Heart left ventricle (tissue), 16 donors: ENCODE measurements at regions not wholly inside any gene's neighbourhood (a gene's known extent, or its start where the extent isn't known, plus 50 kb on each side); places are given as distances from the start of the nearest gene placed in this dataset.
"Not testable (repeated sequence)": the region's sequence is repeated elsewhere in the genome, so short reads cannot be mapped to it uniquely, and the experiment has no call there.

Experiments used
- ATAC-seq, 4 donors: fragments of 200-7000 bp; cut with Tn5 transposase; one replicate each; pipeline ENCODE4 v1.9.1; 2020 to 2022; ENCODE audit warnings: moderate library complexity in 4 of 4, mild to moderate bottlenecking in 3 of 4, moderate number of reproducible peaks in 1 of 4
- DNase-seq, 5 donors: peaks; one replicate each; pipeline ENCODE4 v3.0.0-alpha.2; 2020
- H3K27ac ChIP-seq, 12 donors: fragments of 200-600 bp; sonication (generic) in 4 of 12; one replicate each; pipeline versions ENCODE4 v1.5.0 to v1.8.0; 2016 to 2022; ENCODE audit warnings: mild to moderate bottlenecking in 2 of 12
- H3K27me3 ChIP-seq, 9 donors: fragments of 200-600 bp; sonication (generic) in 2 of 9; one replicate each; pipeline versions ENCODE4 v1.5.1 to v1.8.0; 2016 to 2022; ENCODE audit warnings: mild to moderate bottlenecking in 3 of 9
- H3K36me3 ChIP-seq, 9 donors: fragments of 200-600 bp; sonication (generic) in 2 of 9; one replicate each; pipeline versions ENCODE4 v1.5.0 to v1.8.0; 2018 to 2022; ENCODE audit warnings: mild to moderate bottlenecking in 2 of 9
- H3K4me1 ChIP-seq, 12 donors: fragments of 200-600 bp; sonication (generic) in 4 of 12; one replicate each; pipeline versions ENCODE4 v1.5.0 to v1.8.0; 2016 to 2022; ENCODE audit warnings: mild to moderate bottlenecking in 3 of 12
- H3K4me3 ChIP-seq, 12 donors: fragments of 200-600 bp; sonication (generic) in 4 of 12; one replicate each; pipeline versions ENCODE4 v1.5.0 to v1.8.0; 2017 to 2022; ENCODE audit warnings: mild to moderate bottlenecking in 9 of 12, moderate library complexity in 4 of 12
- H3K9me3 ChIP-seq, 12 donors: fragments of 200-600 bp; sonication (generic) in 4 of 12; one replicate each; pipeline versions ENCODE4 v1.5.0 to v1.8.0; 2016 to 2022; ENCODE audit warnings: mild to moderate bottlenecking in 1 of 12
- POLR2A ChIP-seq, 2 donors: fragments of 450-650 bp; IDR thresholded peaks; one replicate each; pipeline ENCODE4 v1.6.1; 2017; ENCODE audit warnings: antibody characterized with exemption in 2 of 2, mild to moderate bottlenecking in 2 of 2, moderate library complexity in 2 of 2
- WGBS, 4 donors: extraction: QIAGEN DNeasy Blood & Tissue Kit in 2 of 4; methylation state at CpG; one replicate each; pipeline versions ENCODE4 v1.1.5 to v1.1.7; 2013 to 2018; 5-methylcytosine and 5-hydroxymethylcytosine counted together
- intact Hi-C, 10 donors: fragments of 100-400 bp; cut with DNase I; formaldehyde crosslinking; loops; one replicate each; pipeline versions ENCODE4 v1.11.1 to v1.14.2; 2022
- TF ChIP-seq, protein P1 (sequence below), 12 donors: fragments of 200-600 bp; sonication (generic) in 4 of 12; IDR thresholded peaks; one replicate each; pipeline versions ENCODE4 v1.5.0 to v1.8.0; 2018 to 2022; ENCODE audit warnings: antibody characterized with exemption in 12 of 12, mild to moderate bottlenecking in 5 of 12
- donor health status: ischemic (EF 13 %, LVEDD 7.1; RV severe dilation, severe dysfunction).
- donor health status: healthy with polysubstance abuse.
- donor health status: DM: no; HTN: yes; CAD: no.
- donor health status: DM: no; HTN: no; CAD: no.
- donor health status: ischemic (EF 25% LVEDD 6.9; RV normal size, moderate dysfunction).
- donor health status: ischemic (EF 25% LVEDD 5.7; RV mildly dilated, moderate dysfunction).
- donor health status: healthy.
- donor health status: DM: yes; HTN: yes; CAD: no.
- donor health status: ischemic (EF 35%, LVEDD 5.7; RV mildly dilated, moderate dysfunction).
- donor health status: nonischemic (EF 11% LVEDD 7.7; RV severe dilation, severe dysfunction).
- donor health status: DM: yes; HTN: yes; CAD: no.
- donor health status: PGD.
- donor health status: ischemic (EF 29% LVEDD 5.4; RV normal size, mild dysfunction).
- donor health status: nonischemic (EF 23%, LVEDD 6.1; RV moderate dilation, normal function).

DNA sequence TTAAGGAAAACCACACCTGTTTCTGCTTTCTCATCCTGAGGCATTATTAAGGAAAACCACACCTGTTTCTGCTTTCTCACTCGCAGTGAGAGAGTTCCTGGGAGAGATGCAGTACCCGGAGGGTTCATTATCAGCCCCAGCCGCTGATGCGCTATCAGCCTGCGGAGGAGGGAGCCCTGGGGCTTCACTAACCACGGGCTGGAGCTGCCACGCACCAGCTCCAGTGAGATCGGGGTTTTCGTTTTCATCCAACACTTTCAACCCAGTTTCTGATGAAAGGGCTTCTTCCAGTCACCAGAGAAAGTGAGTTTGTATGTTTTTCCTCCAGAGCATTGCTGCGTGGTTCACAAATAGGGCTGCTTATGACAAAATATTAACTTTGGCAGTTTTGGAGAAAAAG lies 93.2 kb upstream of the PRKX start:
- no peak overlapping the region for H3K27ac ChIP-seq
- H3K36me3 ChIP-seq, result no peaks in the 10 kb centered on the region
- no peaks in the 10 kb centered on the region for H3K9me3 ChIP-seq
- DNase-seq (no peak), ATAC-seq (no peak)
- WGBS, 4 donors, result 23 to 24% (median 24%) methylated on average over 10 of the region's 10 CpGs
- TF ChIP-seq, protein P1, sequence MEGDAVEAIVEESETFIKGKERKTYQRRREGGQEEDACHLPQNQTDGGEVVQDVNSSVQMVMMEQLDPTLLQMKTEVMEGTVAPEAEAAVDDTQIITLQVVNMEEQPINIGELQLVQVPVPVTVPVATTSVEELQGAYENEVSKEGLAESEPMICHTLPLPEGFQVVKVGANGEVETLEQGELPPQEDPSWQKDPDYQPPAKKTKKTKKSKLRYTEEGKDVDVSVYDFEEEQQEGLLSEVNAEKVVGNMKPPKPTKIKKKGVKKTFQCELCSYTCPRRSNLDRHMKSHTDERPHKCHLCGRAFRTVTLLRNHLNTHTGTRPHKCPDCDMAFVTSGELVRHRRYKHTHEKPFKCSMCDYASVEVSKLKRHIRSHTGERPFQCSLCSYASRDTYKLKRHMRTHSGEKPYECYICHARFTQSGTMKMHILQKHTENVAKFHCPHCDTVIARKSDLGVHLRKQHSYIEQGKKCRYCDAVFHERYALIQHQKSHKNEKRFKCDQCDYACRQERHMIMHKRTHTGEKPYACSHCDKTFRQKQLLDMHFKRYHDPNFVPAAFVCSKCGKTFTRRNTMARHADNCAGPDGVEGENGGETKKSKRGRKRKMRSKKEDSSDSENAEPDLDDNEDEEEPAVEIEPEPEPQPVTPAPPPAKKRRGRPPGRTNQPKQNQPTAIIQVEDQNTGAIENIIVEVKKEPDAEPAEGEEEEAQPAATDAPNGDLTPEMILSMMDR (IDR thresholded peaks at IDR 0.05), result no peak
- no peak for TF ChIP-seq POLR2A (IDR thresholded peaks at IDR 0.05)
- intact Hi-C loops, result loop anchor here in 3 of 10 donors (5.0 kb wide), 2 partner anchors 149 to 154 kb away; no protein-coding TSS in a partner anchor
- peaks cover 0 to 31% (median 0%) of the 10 kb centered on the region in 9 donors for H3K27me3 ChIP-seq
- no peaks in the 10 kb centered on the region for H3K4me1 ChIP-seq
- H3K4me3 ChIP-seq, result no peak overlapping the region

GRCh38 chrX:3803713-3804112 lies 90.3 kb upstream of the PRKX start:
- DNase-seq (no peak), ATAC-seq (no peak)
- Histone ChIP-seq H3K4me1 (no peaks in the 10 kb centered on the region), H3K27ac (no peak overlapping the region), H3K9me3 (no peaks in the 10 kb centered on the region), H3K36me3 (no peaks in the 10 kb centered on the region), H3K27me3 (peaks cover 0 to 31% (median 0%) of the 10 kb centered on the region in 9 donors), H3K4me3 (no peak overlapping the region)
- intact Hi-C loops, result no loop called here
- TF ChIP-seq POLR2A (IDR thresholded peaks at IDR 0.05), result no peak
- TF ChIP-seq, protein P1 (IDR thresholded peaks at IDR 0.05), result no peak
- 47 to 73% (median 61%) methylated on average over 4 of the region's 4 CpGs for WGBS, 4 donors

DNA sequence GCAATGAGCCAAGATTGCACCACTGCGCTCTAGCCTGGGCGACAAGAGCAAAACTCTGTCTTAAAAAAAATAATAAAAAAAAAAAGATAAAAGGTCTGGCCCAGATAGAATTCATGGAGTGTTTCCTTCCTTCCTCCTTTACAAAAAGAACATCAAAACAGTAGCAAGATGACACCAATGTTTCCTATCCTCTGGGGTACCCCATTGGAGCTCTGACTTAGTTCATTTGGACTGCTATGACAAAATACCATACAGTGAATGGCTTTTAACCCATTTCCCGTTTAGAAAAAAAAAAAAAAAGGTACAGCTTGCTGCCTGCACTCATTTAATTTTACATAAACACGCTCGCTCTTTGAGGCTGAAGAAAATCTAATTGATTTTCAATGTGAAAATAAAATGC lies 89.9 kb upstream of the PRKX start:
- ATAC-seq, result no peak
- Histone ChIP-seq H3K4me1 (no peaks in the 10 kb centered on the region), H3K27me3 (peaks cover 0 to 31% (median 0%) of the 10 kb centered on the region in 9 donors), H3K27ac (no peak overlapping the region), H3K36me3 (no peaks in the 10 kb centered on the region), H3K9me3 (no peaks in the 10 kb centered on the region), H3K4me3 (no peak overlapping the region)
- no peak for DNase-seq
- intact Hi-C loops, result no loop called here
- TF ChIP-seq, protein P1 (IDR thresholded peaks at IDR 0.05), result no peak
- TF ChIP-seq POLR2A (IDR thresholded peaks at IDR 0.05), result no peak
- 68 to 79% (median 73%) methylated on average over 5 of the region's 5 CpGs for WGBS, 4 donors

DNA sequence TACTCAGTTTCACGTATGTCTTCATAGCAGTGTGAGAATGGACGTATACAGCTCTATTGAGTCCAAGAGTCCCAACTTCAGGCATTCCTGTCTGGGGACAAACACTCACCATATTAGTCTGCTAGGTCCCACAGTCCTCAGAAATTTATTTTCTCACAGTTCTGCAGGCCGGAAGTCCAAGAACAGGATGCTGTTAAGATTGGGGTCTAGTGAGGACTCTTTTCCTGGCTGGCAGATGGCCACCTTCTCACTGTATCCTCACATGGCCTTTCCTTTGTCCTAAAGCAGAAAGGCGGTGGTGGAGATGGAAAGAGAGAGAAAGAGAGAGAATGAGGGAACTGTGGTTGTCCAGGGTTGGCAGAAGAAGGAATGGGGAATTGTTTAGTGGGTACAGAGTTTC lies 82.0 kb upstream of the PRKX start:
- peak overlapping the region in 3 of 12 donors; percentile 42 to 54 (median 52) for H3K27ac ChIP-seq
- H3K9me3 ChIP-seq, DNase-seq, H3K36me3 ChIP-seq, H3K27me3 ChIP-seq, intact Hi-C loops, H3K4me3 ChIP-seq, H3K4me1 ChIP-seq: not testable (repeated sequence)
- whole genome bisulfite sequencing, 4 donors, result 43 to 58% (median 51%) methylated on average over 4 of the region's 4 CpGs
- ATAC-seq, result peak in 1 of 4 donors; percentile 63

DNA sequence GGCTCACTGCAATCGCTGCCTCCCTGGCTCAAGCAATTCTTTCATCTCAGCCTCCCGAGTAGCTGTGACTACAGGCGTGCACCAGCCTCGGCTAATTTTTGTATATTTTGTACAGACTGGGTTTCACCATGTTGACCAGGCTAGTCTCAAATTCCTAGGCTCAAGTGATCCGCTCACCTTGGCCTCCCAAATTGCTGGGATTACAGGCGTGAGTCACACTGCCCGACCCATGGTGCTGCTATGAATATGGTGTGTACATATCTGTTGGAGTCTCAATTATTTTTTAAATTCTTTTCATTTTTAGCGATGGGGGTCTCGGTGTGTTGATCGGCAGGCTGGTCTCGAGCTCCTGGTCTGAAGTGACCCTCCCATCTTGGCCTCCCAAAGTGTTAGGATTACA lies 78.0 kb upstream of the PRKX start:
- Histone ChIP-seq H3K36me3 (no peaks in the 10 kb centered on the region), H3K4me3 (no peak overlapping the region), H3K27me3 (peaks cover 0 to 14% (median 0%) of the 10 kb centered on the region in 9 donors), H3K4me1 (no peaks in the 10 kb centered on the region), H3K9me3 (no peaks in the 10 kb centered on the region), H3K27ac (no peak overlapping the region)
- WGBS, 4 donors, result 90 to 95% (median 92%) methylated on average over 11 of the region's 11 CpGs
- intact Hi-C loops, result no loop called here
- DNase-seq (no peak), ATAC-seq (no peak)
- TF ChIP-seq, protein P1 (IDR thresholded peaks at IDR 0.05), result no peak
- TF ChIP-seq POLR2A (IDR thresholded peaks at IDR 0.05), result no peak
